ENCODE measurements at regions not wholly inside any gene's neighbourhood (a gene's known extent, or its start where the extent isn't known, plus 50 kb on each side); places are given as distances from the start of the nearest gene placed in this dataset.

DNA sequence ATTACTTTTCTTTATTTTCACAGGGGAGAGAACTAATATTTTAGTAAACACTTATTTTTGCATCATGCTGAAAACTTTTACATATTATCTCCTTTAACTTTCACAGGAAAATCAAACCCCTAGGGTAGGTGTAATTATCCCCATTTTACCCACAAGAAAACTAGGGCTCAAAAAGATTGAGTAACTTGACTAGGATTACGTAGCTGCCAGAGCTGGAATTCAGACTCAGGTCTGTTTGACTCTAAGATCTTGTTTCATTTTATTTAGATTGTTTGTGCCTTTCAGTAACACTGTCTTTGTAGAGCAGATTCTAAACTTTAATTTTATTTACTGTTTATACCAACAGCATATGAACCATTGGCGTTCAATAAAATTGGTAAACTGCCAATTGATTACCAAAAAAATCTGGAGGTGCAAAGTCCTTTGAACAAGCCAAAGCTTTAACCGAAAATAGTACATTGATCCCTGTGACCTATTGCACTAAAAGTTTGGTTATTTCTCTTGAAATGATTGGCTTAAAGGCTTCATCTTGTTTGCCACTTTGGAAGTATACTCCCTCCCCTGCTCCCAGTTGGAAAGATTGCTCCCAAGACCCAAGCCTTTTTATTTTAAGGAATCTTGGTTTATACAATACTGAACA lies 71.0 kb upstream of the WDR26 start:
- DNase-seq, result no peak

DNA sequence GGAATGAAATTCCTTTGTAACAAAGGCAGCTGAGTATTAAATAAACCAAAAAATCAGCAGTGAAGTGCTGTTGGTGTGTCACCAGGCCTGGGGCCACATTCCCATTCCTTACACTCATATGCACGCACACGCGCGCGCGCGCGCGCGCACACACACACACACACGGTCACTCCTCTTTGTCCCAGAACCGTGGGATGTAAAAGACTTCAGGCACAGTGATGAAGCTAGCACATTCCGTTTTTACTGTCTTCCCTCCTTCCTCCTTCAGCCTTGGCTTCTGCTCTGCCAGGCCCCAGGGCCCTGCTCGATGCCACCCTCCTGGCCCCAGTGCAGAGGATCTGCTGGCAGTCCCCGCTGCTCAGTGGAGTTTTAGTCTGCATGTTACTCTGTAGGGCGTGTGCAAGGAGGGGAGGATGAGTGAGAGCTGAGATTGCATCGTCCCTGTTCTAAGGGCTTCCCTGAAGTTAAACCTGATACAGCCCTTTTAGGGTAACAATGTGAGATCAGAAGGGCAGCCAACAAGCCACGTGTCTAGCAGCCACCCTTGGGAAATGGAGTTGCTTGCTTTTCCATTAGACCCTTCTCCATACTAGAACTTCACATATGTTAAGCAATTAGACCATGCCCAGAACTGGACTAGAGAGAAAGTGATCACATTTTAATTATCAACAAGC lies 71.7 kb upstream of the WDR26 start:
- no peak for DNase-seq

DNA sequence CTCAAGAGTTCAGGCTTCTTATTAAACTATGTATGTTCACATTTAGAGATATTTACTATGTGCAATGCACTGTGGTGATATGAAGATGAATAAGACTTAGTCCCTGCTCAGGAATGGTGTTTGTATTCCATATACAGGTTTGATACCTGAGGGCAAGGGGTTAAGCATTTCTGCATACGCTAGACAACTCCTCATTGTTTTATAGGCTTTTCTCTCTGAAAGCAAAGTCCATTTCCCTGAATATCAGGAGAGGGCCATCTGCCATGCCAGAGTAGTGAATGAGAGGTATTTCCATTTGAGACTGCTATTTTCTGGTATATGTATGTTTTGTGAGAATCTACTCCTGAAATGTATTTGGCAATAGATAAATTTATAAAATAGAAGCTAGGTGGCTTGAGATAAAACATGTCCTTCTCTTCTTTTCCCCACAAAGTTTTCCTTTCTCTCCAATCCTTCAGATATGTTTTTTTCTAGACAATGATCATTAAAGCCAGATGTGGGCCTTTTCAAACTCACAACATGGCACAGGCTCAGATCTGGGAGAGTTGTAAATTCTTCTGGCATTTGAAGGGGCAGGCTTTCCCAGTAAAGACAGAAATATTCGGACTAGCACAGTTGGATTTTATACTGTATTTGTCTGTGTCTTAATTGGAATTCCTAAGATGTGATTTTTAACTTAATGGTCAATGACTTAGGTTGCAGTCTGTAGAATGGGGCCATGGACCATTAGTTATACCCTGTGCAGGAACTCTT lies 73.3 kb upstream of the WDR26 start:
- no peak for DNase-seq

DNA sequence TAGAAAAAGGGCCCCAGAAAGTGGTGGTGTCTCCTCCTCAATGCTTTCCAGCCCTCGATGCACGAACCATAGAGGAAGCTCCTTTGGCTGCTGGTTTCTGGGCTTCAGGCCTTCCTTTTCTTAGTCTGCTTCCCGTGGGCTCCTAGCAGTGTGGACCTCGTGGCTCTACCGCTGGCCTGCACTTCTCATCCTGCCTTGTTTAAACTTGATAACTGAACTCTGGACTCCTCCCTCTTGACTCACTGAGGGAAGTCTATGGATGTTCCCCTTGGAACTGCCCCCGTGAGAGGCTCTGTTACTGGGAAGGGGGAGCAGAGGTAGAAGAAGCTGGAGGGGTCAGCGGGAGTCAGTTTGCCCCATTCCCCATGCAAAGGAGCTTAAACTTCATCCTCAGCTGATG lies 75.3 kb upstream of the WDR26 start:
- no peak for DNase-seq

DNA sequence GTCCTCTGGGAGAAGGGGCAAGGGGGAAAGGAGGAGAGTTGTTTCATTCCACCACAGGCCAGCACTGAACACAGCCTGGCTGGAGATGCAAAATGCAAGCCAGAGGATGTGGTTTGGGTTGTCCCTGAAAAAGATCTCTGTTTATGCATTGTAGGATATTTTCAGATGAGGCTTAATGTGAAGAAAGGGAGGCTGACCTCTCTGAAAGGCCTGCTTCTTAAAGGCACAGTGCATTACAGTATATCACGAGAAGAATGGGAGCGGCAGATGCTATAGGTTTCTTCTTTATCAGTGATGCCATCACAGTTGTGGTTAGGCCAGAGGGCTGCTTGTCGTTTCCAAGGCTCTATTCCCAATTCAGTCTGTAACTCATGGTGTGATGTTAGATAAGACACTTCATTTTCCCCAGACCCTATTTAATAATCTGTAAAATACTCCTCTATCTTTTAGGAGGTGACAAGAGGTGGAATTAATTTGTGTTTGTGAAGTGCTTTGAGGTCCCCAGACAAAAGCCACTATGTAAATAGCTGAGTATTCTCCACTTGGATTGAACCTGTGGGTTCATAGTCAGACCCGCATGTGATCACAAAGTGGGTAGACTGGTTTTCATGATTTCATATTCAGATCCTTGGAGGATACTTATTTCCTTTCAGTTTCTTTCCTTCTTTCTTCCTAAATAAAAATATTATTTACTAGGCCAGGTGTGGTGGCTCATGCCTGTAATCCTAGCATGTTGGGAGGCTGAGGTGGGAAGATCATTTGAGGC lies 76.5 kb upstream of the WDR26 start:
- DNase-seq, result no peak

DNA sequence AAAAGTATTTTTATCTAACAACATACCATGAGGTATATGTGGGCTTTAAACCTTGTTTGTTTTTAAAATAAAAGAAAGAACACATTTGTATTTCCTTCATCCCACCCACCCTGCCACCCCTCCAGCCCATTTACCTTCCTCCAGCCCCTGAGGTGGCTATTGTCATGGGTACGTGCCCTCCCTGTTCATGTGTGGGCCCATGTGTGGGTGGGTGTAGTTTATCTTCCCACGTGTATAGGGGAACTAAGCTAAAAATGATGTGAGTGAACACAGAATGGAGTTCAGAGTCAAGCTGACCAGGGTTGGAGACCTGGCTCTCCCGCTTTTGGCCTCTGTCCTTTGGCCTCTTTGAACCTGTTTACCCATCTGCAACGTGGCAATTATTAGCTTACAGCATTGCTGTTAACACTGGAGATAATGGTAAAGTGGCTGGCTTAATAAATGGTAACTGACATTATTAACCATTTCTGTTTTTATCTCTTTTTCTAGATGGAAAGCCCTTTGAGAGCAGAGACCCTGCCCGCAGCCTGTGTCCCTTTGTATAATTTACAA lies 78.1 kb upstream of the WDR26 start:
- DNase-seq, result no peak

DNA sequence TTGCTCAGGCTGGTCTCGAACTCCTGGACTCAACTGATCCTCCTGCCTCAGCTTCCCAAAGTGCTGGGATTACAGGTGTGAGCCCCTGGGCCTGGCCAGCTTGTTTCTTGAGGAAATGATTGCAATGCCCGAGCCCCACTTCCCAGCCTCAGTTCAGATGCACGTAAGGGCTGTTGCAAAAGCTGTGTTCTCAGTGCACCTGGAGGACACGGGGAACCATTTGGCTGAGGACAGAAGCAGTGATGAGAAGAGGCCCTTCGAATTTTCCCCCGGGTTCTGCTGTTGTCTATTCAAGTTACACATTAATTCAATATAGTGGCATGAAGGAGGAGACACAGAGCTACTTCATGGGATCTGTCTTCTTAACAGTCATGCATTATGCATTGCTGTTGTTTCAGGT lies 78.8 kb upstream of the WDR26 start:
- no peak for DNase-seq

DNA sequence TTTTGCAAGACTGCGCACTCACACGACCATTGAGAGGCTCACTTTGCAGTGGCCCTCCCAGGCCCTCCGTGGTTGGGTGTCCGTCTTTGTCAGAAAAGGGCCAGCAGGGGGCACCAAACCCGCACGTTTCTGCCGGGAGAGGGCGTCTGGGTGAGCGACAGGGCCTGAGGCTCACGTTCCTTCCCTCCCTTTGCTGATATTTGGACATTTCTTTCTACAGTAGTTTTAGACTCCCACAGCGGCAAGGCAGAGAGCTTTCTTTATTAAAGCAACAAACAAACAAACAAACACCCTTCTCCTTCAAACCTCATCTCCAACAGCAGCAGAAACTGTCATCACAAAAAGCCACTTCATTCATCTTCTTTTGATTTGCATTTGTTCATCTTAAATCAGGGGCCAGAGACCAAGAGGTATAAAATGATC lies 79.2 kb upstream of the WDR26 start:
- peak; percentile 67 to 75 for DNase-seq

DNA sequence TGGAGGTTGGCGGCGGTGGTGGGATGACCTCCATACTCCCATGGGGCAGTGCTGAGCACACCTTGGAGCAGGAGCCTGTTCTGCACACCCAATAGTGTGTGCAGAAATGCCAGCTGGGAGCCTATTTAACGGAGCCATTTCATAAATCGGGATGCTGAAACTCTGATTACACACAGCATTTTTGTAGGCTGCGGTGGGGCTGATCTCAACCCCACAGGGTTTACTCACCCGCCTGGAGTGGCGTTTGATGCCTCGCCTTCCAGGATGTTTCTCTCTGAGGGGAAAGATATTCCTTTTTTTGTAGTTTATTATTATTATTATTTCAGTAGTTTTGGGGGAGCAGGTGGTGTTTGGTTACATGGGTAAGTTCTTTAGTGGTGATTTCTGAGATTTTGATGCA lies 82.6 kb upstream of the WDR26 start:
- no peak for DNase-seq

DNA sequence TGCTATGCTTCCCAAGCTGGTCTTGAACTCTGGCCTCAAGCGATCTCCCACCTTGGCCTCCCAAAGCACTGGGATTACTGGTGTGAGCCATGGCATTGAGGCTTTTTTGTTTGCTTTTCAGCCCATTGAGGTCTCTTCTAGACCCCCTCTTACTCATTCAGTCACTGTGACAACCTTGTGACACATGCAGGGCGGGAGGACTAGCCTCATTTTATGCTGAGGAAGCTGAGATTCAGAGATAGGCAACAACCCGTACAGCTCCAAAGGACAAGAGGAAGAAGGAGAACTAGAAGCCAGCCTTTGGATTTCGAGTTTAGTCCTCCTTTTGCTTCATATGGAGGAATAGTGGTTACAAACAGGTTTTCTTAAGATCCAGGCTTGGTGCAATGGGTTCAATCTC lies 83.9 kb upstream of the WDR26 start:
- DNase-seq, result no peak

DNA sequence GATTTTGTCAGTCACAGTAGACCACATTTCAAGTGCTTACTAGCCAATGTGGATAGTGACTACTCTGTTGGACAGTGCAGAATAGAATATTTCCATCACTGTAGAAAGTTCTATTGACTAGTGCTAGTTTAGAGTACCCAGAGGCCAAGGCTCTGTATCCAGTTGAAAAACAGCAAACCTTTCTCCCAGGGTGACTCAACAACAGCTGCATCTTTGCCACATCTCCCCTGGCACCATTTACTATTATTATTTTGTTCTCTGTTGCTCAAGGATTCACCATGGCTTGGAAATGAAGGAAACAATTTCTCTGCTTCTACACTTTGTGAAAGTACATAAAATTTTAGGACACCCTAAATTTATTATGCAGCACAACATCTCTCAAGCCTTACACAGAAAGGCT lies 85.3 kb upstream of the WDR26 start:
- no peak for DNase-seq

DNA sequence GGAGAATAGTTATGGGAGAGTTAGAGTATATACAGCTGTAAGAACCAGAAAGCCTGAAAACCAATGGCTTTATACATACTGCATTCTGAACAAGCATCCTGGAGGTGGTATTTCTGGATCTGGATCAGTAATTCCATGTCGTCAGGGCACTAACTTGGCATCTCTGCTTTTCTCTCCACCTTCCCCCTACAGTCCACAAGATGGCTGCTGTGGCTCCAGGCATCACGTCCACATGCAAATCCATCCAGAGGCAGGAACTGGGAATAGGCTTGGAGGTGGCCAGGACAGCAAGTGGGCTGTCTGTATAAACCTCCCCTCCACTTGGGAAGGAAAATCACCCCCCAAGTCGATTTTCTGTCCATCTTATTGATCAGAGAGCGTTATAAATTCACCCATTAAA lies 86.2 kb upstream of the WDR26 start:
- DNase-seq, result no peak

DNA sequence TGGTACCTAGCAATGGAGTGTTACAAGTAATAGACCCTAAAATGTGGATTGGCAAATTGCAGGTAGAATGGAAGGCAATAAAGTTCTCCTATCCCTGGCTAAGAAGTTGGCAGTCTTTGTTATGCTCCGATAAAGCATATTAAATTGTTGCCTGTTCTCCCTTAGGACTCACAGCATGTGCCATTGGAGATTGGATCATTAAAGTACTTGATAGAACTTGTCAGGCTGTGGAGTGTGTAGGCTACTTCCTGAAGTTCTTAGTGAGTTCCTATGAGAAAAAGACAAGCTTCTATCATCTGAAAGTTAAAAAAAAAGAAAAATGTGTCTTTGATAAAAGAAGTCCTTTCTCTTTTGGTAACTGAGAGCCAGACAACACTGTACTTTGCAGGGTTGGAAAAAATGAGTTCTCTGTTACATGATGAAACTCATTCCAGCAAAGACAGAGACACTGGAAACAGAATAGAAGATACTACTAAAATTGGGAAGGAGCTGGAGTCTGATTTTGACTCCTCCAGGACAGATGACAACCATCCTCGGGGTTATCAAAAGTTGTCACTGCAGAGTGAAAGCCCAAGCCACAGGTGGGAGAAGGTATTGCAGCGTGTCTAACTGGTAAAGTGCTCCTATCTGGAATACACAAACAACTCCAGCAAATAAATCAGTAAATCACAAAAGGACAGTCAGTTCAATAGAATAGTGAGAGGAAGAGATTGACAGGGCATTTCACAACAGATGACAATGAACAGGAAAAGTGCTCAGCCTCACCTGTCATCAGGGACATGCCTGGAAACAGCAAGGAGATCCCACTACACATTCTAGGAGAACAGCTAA lies 87.5 kb upstream of the WDR26 start:
- DNase-seq, result no peak

DNA sequence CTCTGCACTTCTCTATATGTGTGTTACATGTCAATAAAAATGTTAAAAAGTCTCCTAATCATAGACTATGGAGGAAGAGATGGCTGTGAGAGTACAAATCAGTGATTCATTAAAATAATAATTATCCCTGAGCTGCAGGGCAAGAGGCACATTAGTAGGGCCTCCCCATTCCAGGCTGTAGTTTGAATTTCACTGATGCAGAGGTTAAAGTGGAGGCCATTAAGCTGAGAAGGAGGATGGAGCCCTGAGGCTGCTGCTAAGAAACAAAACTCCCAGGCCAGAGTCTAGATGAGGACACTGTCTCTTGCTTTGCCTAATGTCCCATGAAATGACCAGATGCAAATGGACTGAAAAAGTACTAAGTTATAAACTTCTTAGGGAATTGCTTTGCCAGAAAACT lies 89.1 kb upstream of the WDR26 start:
- no peak for DNase-seq

DNA sequence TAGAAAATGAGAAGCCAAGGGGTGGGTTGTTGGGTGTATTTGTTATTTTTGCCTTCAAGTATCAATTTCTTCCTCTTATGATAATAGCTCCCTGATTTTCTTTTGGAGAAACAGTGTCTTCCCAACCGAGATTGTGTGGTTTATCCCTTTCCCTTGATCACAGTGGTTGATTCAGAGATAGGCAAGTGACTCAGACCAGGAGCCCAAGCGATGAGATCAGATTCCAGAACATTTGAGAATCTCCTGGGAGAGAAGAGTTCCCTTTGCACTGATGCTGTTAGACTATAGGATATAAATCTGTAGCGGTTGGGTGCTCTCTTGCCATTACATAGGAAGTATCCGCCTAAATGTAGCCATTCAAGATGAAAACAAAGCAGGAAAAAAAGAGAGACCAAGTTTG lies 90.1 kb upstream of the WDR26 start:
- no peak for DNase-seq

DNA sequence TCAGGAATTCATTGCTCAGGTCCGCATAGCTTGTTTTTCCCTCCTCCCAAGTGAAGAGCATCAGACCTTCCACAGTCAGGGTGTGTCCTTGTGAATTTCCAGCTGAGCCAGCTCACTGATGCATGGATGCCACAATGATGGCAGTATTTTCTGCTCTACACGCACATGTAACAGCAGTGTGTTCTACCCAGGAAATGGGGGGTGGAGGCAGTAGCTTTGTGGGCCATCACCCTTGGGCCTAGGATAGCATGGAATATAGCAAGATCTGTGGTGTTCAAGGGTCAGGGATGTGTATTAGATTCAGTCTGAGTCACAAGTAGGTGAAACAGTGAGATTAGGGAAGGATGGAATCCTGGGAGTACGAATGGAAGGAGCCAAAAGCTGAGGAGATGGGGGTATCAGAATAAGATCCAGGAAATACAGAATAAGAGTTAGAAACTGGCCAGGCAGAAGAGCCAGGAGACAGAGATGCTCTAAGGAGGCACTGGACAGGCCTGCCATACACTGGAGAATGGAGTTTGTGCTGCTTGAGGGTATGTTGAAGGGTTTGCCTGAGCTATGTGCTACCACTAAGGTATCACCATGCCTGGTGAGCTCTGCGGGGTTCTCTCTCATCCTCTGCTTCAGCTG lies 90.6 kb upstream of the CNIH3 start:
- DNase-seq, result no peak

DNA sequence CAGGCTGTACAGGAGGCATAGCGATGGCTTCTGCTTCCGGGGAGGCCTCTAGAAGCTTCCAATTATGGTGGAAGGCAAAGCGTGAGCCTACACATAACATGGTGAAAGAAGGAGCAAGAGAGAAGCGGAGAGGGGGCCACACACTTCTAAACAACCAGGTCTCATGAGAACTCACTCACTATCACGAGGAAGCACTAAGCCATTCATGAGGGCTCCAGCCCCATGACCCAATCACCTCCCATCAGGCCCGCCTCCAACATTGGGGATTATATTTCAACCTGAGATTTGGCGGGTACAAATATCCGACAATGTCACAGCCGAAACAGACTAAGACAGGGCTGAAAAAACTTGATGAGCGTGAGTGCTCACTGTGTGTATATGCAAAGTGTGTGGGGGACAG lies 89.3 kb upstream of the CNIH3 start:
- DNase-seq, result no peak

DNA sequence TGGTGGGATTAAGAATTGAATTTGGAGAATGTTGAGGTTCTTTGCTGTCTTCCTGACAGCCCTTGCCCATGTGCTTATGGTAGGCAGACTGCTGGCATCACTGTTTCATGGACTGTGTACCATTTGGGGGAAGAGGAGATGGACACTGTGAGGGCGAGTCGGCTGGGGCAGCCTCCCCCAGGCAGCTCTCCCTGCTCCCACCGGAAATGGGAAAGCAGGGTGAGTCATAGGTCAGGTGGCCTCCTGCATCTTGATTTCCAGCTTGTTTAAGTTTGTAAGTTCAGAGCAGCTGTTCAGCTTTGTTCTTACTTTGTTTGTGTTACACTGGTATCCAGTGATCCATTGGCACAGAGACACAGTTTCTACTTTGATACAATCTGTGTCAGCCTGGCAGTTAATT lies 87.2 kb upstream of the CNIH3 start:
- no peak for DNase-seq

DNA sequence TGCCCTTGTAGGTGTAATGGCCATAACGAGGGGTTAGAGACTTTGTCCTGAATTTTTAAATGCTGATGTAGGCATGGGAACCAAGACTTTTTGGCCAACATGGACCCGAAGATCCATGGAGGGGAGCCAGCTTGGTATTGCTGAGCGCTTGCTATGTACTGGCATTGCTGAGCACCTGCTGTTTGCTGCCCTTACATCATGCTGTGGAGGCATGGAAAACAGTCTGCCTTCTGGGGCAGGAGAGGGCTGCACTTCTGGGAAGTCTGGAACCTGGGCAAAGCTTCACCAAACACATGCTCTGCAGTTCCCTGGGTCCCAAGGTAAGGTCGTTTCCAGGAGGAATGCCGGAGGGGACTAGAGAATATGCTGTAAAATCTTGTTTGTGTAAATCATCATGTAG lies 86.3 kb upstream of the CNIH3 start:
- DNase-seq, result no peak

DNA sequence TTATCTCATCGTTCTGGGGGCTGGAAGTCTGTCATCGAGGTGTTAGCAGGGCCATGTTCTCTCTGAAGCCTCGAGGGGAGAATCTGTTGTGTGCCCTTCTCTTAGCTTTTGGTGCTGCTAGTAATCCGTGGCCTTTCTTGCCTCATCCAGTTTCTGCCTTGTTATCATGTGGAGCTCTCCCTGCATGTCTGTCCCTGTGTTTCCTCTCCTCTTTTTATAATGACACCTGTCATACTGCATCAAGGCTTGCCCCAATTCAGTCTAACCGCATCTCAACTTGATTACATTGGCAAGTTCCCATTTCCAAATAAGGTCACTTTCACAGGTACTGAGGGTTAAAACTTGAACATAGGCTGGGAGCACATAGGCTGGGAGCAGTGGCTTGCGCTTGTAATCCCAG lies 82.6 kb upstream of the CNIH3 start:
- no peak for DNase-seq

DNA sequence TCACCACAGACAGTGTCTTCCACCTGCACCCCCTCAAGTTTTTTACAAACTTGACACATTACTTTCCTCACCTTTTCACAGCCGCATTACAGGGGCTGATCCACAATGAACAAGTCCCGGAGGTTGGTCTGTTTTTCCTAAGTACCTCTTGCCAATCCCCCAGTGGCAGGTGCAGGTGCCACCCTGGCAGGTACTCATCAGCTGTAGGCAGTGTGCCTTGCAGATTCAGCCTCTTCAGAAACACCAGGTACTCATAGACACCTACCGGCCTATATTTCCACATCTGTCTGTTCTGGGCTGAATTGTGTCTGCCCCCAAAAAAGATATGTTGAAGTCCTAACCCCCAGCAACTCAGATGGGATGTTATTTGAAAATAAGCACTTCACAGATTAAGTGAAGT lies 81.4 kb upstream of the CNIH3 start:
- no peak for DNase-seq

DNA sequence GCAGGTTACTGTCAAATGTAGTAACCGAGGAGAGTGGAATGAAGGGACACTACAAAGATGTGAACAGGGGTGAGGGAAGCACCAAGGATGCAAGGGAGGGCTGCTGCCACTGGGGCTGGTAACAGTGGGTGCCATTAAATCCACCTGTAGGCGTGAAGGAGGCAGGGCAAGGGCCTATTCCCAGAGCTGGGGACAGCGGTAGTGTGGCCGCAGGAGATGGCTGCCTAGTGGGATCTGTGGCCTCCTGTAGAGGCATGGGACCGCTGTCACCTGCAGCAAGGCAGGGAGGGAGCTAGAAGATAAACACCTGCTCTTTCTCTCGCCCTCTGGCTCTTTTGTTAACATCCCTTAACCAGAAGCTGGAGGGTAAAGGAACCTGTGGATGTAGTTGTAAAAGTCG lies 80.5 kb upstream of the CNIH3 start:
- no peak for DNase-seq
